HG03045 (cell line): ENCODE measurements at regions not wholly inside any gene's neighbourhood (a gene's known extent, or its start where the extent isn't known, plus 50 kb on each side); places are given as distances from the start of the nearest gene placed in this dataset.
"Not testable (repeated sequence)": the region's sequence is repeated elsewhere in the genome, so short reads cannot be mapped to it uniquely, and the experiment has no call there.

Experiments
- ATAC-seq: cut with Tn5 transposase; IDR thresholded peaks from one replicate; pipeline ENCODE4 v1.9.1; 2021; ENCODE audit warnings: mild to moderate bottlenecking, moderate library complexity; ENCODE audit not compliant: unreplicated experiment

- no peak for ATAC-seq
Measured at GRCh38 chr7:33776788-33777187, 128.6 kb upstream of the BMPER start.

- no peak for ATAC-seq
Measured at GRCh38 chr7:33778195-33778594, 127.1 kb upstream of the BMPER start.

- ATAC-seq = no peak
Measured at GRCh38 chr7:33779216-33779615, 126.1 kb upstream of the BMPER start.

- no peak for ATAC-seq
Measured at GRCh38 chr7:33781167-33781566, 124.2 kb upstream of the BMPER start.

GRCh38 chr7:33781796-33782195, 123.5 kb upstream of the BMPER start:
- ATAC-seq = no peak

- no peak for ATAC-seq
Measured at GRCh38 chr7:33784000-33784399, 121.3 kb upstream of the BMPER start.

DNA sequence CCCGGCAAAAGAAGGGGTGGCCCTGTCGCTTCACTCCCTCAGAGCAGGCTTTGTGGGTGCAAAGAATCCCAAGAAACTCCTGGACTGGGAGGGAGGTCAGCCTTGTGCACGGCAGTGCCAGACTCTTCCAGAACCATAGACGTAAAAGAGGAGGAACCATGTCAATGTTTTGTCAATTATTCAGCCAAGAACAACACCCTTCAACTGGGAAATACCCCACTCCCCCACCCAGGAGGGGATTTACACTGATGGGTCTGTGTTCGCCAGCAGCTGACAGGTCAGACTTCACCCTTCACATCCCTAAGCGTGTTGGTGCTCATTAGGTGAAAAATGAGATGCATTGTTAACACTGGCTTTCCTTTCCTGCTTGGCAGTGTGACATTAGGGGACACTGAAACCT, 116.8 kb upstream of the BMPER start:
- no peak for ATAC-seq

GRCh38 chr7:33789871-33790630, 115.3 kb upstream of the BMPER start:
- ATAC-seq = no peak

GRCh38 chr7:33790746-33791145, 114.6 kb upstream of the BMPER start:
- ATAC-seq = no peak

DNA sequence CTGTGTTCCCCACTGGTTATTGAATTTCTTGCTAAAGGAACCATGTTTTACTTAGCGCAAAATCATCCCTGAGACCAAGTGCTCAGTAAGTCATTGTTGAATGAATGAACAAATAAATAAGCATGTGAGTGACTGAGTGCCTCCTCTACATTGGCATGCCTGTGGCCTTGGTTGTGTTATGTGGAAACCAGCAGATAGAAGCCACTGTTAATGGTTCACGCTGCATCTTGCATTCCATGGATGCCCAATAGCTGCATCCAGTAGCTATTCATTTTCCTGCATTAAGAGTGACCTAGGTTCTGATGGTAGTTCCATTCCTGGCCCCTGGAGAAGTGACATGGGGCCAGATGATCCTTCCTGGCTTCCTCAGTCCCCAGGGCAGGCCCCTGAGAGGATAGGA, 113.3 kb upstream of the BMPER start:
- no peak for ATAC-seq

DNA sequence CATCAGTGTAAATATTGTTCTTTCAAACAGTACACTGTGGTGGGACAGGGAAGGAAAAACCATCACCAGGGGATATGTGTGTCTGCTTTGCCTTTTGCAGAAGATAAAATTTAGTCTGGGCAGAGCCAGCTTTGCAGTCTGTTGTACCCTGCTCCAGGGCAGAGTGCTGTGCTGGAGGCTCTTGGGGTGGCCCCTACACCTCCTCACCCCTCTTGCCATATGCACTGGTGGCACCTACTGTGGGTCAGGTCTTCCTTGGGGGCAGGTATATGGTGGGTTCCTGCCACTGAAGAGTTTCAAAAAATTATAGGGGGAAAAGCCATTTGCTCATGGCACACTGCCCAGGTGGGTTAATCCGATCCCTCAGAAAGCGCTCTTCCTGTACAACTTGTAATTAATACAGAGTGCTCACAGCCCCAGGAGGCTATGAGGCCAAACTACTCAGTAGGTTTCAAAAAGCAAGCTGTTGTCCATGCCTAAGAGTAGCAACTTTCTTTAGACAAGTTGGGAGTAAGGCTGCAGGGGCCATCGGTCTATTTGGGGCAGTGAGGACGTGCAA, 112.7 kb upstream of the BMPER start:
- no peak for ATAC-seq

DNA sequence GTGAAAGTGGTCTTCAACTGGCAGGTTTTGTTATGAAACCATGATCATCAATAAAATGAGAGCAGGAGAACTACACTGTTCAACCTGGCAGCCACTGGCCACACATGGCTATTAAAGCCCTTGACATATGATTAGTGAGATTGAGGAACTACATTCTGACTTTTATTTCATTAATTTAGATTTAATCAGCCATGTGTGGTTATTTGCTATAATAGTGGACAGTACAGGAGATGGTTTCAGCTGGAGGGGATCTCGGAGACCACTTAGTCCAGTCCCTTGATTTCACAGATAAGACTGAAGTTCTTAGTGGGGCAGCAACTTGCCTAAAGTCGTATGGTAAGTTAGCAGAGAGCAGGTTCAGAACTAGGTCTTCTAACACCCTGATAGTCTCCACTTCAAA, 111.7 kb upstream of the BMPER start:
- ATAC-seq = no peak

GRCh38 chr7:33794419-33794818, 110.9 kb upstream of the BMPER start:
- ATAC-seq = no peak

- ATAC-seq = no peak
Measured at GRCh38 chr7:33794959-33795358, 110.4 kb upstream of the BMPER start.

- ATAC-seq = no peak
Measured at GRCh38 chr7:33796538-33796937, 108.8 kb upstream of the BMPER start.

DNA sequence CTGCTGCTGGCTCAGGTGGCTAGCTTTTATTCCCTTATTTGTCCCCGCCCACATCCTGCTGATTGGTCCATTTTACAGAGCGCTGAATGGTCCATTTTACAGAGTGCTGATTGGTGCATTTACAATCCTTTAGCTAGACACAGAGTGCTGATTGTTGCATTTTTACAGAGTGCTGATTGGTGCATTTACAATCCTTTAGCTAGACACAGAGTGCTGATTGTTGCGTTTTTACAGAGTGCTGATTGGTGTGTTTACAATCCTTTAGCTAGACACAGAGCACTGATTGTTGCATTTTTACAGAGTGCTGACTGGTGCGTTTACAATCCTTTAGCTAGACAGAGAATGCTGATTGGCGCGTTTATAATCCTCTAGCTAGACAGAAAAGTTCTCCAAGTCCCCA, 107.8 kb upstream of the BMPER start:
- not testable (repeated sequence) for ATAC-seq

DNA sequence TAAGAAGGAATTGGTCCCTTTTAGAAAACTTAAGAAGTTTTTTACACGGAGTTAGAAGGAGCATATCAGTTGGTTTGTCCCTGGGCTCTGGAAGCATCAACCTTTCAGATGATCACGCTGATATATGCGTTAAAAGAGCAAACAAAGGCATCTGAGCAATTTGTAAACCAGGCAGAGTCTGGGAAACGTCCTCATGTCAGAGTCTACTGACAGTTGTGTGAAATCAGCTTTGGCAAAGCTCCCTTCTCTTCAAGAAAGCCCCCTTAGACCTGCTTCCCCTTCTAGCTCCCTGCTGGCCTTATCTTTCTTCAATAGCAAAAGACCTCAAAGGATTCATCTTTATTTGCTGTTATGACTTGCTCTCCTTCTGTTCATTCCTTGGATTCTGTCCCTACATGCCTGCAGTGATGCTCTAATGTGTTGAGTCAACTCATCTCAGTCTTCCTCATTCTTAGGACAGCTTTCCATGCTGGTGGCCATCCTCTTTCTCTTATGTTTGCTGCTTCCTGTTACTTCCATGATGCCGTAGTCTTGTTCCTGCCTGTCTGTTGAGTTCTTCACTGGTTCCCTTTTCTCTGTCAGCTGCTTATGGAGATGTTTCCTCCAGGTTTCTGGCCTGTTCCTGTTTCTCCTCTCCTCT, 106.5 kb upstream of the BMPER start:
- ATAC-seq = no peak

DNA sequence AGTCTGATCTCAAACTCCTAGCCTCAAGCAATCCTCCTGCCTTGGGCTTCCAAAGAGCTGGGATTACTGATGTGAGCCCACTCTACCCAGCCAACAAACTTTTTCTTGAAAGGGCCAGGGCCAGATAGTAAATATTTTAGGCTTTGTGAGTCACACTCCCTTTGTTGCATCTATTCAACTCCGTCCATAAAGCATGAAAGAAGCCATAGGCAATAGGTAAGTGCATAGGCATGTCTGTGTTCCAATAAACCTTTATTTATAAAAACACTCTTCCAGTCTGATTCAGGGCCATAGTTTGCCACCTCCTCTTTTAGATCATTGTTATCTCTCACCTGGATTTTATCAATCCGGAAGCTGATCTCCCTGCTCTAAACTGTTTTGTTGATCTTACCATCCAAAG, 105.6 kb upstream of the BMPER start:
- ATAC-seq = no peak

GRCh38 chr7:33802600-33802999, 102.7 kb upstream of the BMPER start:
- ATAC-seq = no peak

DNA sequence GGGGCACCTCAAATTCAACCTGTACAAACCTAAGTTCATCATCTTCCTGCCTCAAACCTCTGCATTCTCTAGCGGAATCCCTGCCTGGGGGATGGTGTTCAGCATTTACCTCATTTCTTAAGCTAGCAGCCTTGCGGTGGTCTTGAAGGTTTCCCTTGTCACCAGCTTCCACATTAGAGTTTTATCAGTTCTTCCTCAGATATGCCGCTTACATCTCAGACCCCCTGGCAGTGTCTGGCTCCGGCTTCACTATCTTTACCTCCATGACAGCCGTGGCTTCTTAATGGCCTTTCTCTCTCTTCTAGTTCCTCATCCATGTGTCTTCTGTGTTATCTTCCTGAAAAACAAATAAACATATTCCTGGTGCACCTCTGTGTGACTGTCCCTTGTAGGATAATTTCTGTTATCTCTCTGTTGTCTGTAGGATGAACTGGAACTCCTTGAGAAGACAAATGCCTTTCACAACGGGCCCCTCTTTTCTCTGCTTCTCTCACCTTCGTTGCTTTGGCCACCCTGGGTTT, 101.1 kb upstream of the BMPER start:
- ATAC-seq = no peak

DNA sequence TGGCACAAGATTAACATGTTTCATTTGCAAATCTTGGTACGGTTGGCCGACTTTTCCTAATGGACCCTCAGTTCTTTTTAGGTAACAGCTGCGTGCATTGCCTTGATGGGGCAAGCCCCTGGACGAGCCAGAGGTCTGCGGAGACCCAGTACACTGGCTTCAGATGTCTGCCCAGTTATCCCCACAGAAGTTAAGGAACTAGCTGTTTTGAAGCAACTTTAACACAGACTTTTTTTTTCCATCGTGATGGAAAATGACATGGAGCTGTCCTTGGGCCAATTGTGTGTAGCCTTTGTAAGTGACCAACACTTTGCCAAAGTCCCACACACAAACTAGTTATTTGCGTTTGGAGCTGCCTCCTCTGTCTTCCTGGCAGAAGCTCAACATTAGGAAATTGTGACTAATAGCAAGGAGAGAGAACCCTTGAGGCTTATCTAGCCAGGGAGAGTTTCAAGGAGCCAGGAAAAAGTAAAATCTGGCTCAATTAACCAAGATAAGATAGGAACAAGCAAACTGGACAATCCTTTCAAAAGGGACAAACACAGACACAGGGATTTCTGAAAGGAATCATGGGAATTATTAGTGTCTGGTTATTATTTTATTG, 99.6 kb upstream of the BMPER start:
- ATAC-seq = no peak
